Thyroid gland (tissue), 4 donors: ENCODE measurements at regions not wholly inside any gene's neighbourhood (a gene's known extent, or its start where the extent isn't known, plus 50 kb on each side); places are given as distances from the start of the nearest gene placed in this dataset.

Experiments used
- CTCF ChIP-seq, 6 experiments: fragments of 200-600 bp in 3 of 6; fragments of 450-650 bp in 3 of 6; sonication (generic) in 3 of 6; IDR thresholded peaks; one replicate each; pipeline ENCODE4 v1.5.1; 2016 to 2019; ENCODE audit warnings: antibody characterized with exemption in 6 of 6, mild to moderate bottlenecking in 2 of 6, inconsistent platforms in 1 of 6, moderate library complexity in 1 of 6
- POLR2A ChIP-seq, 2 donors: fragments of 450-650 bp; IDR thresholded peaks; one replicate each; pipeline ENCODE4 v1.6.1; 2017; ENCODE audit warnings: antibody characterized with exemption in 2 of 2, mild to moderate bottlenecking in 2 of 2, moderate library complexity in 1 of 2

GRCh38 chr3:139198929-139199328, 144.9 kb upstream of the MRPS22 start:
- TF ChIP-seq CTCF (IDR thresholded peaks at IDR 0.05): no peak
- no peak for TF ChIP-seq POLR2A (IDR thresholded peaks at IDR 0.05)
